ENCODE measurements at regions not wholly inside any gene's neighbourhood (a gene's known extent, or its start where the extent isn't known, plus 50 kb on each side); places are given as distances from the start of the nearest gene placed in this dataset.
A peak's percentile ranks its signal among the peaks of the same experiment; 100 is the strongest.

DNA sequence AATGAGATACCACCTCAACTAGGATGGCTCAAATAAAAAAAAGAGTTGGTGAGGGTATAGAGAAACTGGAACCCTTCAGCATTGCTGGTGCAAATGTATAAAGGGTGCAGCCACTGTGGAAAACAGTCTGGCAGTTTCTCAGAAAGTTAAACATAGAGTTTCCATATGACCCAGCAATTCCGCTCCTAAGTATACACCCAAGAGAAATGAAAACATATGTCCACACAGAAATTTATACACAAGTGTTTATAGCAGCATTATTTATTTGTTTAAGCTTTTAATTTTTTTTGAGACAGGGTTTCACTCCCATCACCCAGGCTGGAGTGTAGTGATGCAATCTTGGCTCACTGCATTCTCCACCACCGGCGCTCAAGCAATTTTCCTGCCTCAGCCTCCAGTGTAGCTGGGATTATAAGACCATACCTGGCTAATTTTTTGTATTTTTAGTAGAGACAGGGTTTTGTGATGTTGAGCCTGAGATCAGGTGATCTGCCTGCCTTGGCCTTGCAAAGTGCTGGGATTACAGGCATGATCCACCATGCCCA lies 118.2 kb upstream of the KIF5B start:
- H3K27me3 ChIP-seq (ENCODE audit: control insufficient read depth in 2 of 2, insufficient read depth in 2 of 2, low read length in 2 of 2), result no peaks in the 10 kb centered on the region
- no peaks in the 10 kb centered on the region for H3K36me3 ChIP-seq (ENCODE audit: control insufficient read depth in 2 of 2, insufficient read depth in 2 of 2, low read length in 2 of 2)
- no peaks in the 10 kb centered on the region for H3K9me3 ChIP-seq (ENCODE audit: control insufficient read depth in 2 of 2, low read length in 2 of 2)
- H3K9ac ChIP-seq (ENCODE audit: low read depth in 1 of 2, low read length in 2 of 2), result no peak overlapping the region
- no peak overlapping the region for H3K27ac ChIP-seq (ENCODE audit: low read depth in 2 of 2, low read length in 2 of 2)
- no peak overlapping the region for H3K4me3 ChIP-seq (ENCODE audit: low read length in 2 of 2)
- H3K4me1 ChIP-seq (ENCODE audit: control insufficient read depth in 2 of 2, insufficient read depth in 2 of 2, low read length in 2 of 2), result peaks cover 0 to 6% of the 10 kb centered on the region in 2 donors

DNA sequence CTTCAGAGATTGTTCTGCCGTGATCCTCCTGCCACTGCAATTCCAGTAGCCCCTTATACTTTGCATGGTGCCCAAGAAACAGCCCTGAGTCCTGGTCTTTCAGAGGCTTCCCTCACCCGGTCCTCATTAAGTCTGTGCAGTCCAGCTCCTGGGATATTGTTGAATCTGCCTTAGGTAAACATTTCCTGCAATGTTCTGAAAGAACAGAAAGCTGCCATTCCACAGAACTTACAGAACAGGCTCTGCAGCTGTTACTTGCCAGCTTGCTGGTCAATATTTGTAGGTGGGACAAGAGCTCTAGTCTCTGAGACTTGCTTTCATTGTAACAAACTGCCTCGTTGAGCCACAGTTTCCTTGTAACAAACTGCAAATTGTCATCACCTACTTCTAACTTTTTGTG lies 115.0 kb upstream of the KIF5B start:
- Histone ChIP-seq H3K27me3 (ENCODE audit: control insufficient read depth in 2 of 2, insufficient read depth in 2 of 2, low read length in 2 of 2) (no peaks in the 10 kb centered on the region), H3K4me1 (ENCODE audit: control insufficient read depth in 2 of 2, insufficient read depth in 2 of 2, low read length in 2 of 2) (peaks cover 0 to 6% of the 10 kb centered on the region in 2 donors), H3K36me3 (ENCODE audit: control insufficient read depth in 2 of 2, insufficient read depth in 2 of 2, low read length in 2 of 2) (no peaks in the 10 kb centered on the region), H3K9me3 (ENCODE audit: control insufficient read depth in 2 of 2, low read length in 2 of 2) (no peaks in the 10 kb centered on the region), H3K27ac (ENCODE audit: low read depth in 2 of 2, low read length in 2 of 2) (peak overlapping the region; percentile 75 to 84), H3K9ac (ENCODE audit: low read depth in 1 of 2, low read length in 2 of 2) (peak overlapping the region; percentile 26 to 52), H3K4me3 (ENCODE audit: low read length in 2 of 2) (peak overlapping the region in 1 of 2 donors; percentile 37)

DNA sequence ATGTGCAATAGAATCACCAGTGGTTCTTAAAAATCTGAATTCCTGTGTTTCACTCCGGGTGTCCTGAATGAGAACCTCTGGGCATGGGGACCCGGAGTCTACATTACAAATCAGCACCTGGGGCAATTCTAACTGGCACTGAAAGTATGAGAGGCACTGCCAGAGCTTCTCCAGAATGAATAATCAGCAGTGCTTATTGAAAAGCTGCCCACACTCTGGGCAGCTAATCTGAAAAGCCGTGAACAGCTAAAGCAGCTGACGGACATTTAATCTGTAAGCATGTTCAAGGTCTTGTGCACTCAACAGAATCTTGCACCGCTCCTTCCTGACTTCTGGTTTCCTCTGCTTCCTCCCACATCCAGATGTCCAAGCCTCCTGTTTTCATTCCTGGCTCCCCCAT lies 113.3 kb upstream of the KIF5B start:
- H3K9ac ChIP-seq (ENCODE audit: low read depth in 1 of 2, low read length in 2 of 2), result no peak overlapping the region
- H3K27ac ChIP-seq (ENCODE audit: low read depth in 2 of 2, low read length in 2 of 2), result no peak overlapping the region
- no peaks in the 10 kb centered on the region for H3K9me3 ChIP-seq (ENCODE audit: control insufficient read depth in 2 of 2, low read length in 2 of 2)
- peaks cover 0 to 6% of the 10 kb centered on the region in 2 donors for H3K4me1 ChIP-seq (ENCODE audit: control insufficient read depth in 2 of 2, insufficient read depth in 2 of 2, low read length in 2 of 2)
- H3K4me3 ChIP-seq (ENCODE audit: low read length in 2 of 2), result no peak overlapping the region
- no peaks in the 10 kb centered on the region for H3K27me3 ChIP-seq (ENCODE audit: control insufficient read depth in 2 of 2, insufficient read depth in 2 of 2, low read length in 2 of 2)
- no peaks in the 10 kb centered on the region for H3K36me3 ChIP-seq (ENCODE audit: control insufficient read depth in 2 of 2, insufficient read depth in 2 of 2, low read length in 2 of 2)

DNA sequence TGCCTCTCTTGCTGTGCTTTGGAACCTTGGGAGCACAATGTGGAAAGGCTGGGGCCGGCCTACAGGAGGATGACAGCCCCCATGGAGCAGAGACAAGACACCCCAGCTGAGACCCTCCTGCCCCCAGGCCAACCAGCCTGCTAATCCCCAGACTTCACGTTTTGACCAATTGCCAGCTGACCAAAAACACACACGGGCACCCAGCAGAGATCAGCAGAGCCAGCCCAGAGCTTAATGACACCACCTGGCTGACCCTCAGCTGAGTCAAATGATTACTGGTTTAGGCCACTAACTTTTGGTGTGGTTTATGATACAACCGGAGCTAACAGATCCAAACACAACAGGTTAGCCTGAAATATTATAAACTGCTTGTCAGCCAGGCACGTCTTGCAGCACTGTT lies 111.2 kb upstream of the KIF5B start:
- Histone ChIP-seq H3K4me3 (ENCODE audit: low read length in 2 of 2) (no peak overlapping the region), H3K9ac (ENCODE audit: low read depth in 1 of 2, low read length in 2 of 2) (no peak overlapping the region), H3K4me1 (ENCODE audit: control insufficient read depth in 2 of 2, insufficient read depth in 2 of 2, low read length in 2 of 2) (peaks cover 7 to 11% of the 10 kb centered on the region in 2 donors), H3K9me3 (ENCODE audit: control insufficient read depth in 2 of 2, low read length in 2 of 2) (no peaks in the 10 kb centered on the region), H3K27ac (ENCODE audit: low read depth in 2 of 2, low read length in 2 of 2) (no peak overlapping the region), H3K36me3 (ENCODE audit: control insufficient read depth in 2 of 2, insufficient read depth in 2 of 2, low read length in 2 of 2) (no peaks in the 10 kb centered on the region), H3K27me3 (ENCODE audit: control insufficient read depth in 2 of 2, insufficient read depth in 2 of 2, low read length in 2 of 2) (no peaks in the 10 kb centered on the region)

DNA sequence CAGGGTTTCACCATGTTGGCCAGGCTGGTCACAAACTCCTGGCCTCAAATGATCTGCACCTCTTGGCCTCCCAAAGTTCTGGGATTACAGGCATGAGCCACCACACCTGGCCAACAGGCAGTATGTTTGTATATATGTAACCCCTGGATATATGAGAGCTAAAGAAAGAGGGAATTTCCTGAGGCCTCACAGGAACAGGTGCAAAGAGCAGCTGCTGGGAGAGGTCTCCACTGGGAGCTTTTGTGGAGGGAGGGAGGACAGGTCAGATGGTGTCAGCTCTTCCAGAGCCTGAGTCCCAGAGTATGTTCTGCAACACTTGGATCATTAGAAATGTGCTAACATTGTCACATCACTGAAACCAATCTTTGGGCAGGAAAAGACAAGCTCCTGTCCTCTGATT lies 110.1 kb upstream of the KIF5B start:
- no peak overlapping the region for H3K4me3 ChIP-seq (ENCODE audit: low read length in 2 of 2)
- no peaks in the 10 kb centered on the region for H3K36me3 ChIP-seq (ENCODE audit: control insufficient read depth in 2 of 2, insufficient read depth in 2 of 2, low read length in 2 of 2)
- H3K9me3 ChIP-seq (ENCODE audit: control insufficient read depth in 2 of 2, low read length in 2 of 2), result no peaks in the 10 kb centered on the region
- H3K4me1 ChIP-seq (ENCODE audit: control insufficient read depth in 2 of 2, insufficient read depth in 2 of 2, low read length in 2 of 2), result peaks cover 7 to 9% of the 10 kb centered on the region in 2 donors
- no peak overlapping the region for H3K27ac ChIP-seq (ENCODE audit: low read depth in 2 of 2, low read length in 2 of 2)
- H3K27me3 ChIP-seq (ENCODE audit: control insufficient read depth in 2 of 2, insufficient read depth in 2 of 2, low read length in 2 of 2), result no peaks in the 10 kb centered on the region
- no peak overlapping the region for H3K9ac ChIP-seq (ENCODE audit: low read depth in 1 of 2, low read length in 2 of 2)

DNA sequence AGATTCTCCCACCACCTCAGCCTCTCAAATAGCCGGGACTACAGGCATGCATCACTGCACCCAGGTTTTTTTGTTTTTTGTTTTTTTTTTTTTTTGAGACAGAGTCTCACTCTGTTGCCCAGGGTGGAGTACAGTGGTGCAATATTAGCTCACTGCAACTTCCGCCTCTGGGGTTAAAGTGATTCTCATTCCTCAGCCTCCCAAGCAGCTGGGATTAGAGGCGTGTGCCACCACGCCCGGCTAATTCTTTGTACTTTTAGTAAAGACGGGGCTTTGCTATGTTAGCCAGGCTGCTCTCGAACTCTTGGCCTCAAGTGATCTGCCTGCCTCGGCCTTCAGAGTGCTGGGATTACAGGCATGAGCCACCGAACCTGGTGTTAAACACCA lies 107.5 kb upstream of the KIF5B start:
- H3K27me3 ChIP-seq (ENCODE audit: control insufficient read depth in 2 of 2, insufficient read depth in 2 of 2, low read length in 2 of 2), result no peaks in the 10 kb centered on the region

DNA sequence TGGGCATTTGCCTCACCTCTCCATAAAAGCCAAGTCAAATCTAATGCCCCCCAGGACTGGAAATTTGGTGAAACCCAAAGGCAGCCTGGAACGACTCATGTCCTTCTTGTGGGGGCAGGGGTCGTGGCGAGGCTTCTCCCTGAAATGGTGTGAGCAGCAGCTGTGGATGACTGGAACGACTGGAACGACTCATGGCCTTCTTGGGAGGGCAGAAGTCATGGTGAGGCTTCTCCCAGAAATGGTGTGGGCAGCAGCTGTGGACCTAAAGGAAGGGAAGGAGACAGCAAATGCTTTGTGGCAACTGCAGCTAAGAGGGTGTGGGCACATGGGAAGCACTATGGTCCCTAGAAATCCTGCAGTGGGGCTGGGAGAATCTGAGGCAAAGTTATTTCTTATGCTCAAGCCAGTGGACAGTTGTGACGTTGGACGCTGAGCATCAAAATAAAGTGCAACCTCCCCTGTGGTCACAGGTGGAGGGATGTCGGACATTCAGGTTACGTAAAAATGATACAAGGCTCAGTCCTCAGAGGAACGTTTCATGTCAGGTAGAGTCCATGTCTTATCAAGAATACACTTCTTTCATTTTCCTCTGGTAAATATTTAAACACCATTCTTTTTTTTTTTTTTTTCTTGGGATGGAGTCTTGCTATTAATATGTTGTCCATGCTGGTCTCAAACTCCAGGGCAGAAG lies 107.0 kb upstream of the KIF5B start:
- H3K27me3 ChIP-seq (ENCODE audit: control insufficient read depth in 2 of 2, insufficient read depth in 2 of 2, low read length in 2 of 2), result no peaks in the 10 kb centered on the region
- H3K4me1 ChIP-seq (ENCODE audit: control insufficient read depth in 2 of 2, insufficient read depth in 2 of 2, low read length in 2 of 2), result peaks cover 6 to 7% of the 10 kb centered on the region in 2 donors
- H3K27ac ChIP-seq (ENCODE audit: low read depth in 2 of 2, low read length in 2 of 2), result peak overlapping the region; percentile 53 to 76
- no peak overlapping the region for H3K9ac ChIP-seq (ENCODE audit: low read depth in 1 of 2, low read length in 2 of 2)
- peak overlapping the region in 1 of 2 donors; percentile 38 for H3K4me3 ChIP-seq (ENCODE audit: low read length in 2 of 2)
- no peaks in the 10 kb centered on the region for H3K9me3 ChIP-seq (ENCODE audit: control insufficient read depth in 2 of 2, low read length in 2 of 2)
- no peaks in the 10 kb centered on the region for H3K36me3 ChIP-seq (ENCODE audit: control insufficient read depth in 2 of 2, insufficient read depth in 2 of 2, low read length in 2 of 2)

More for the DNA sequence above, 107.5 kb upstream of the KIF5B start:
- Histone ChIP-seq H3K27ac (ENCODE audit: low read depth in 2 of 2, low read length in 2 of 2) (peak overlapping the region; percentile 48 to 76), H3K9me3 (ENCODE audit: control insufficient read depth in 2 of 2, low read length in 2 of 2) (no peaks in the 10 kb centered on the region), H3K4me1 (ENCODE audit: control insufficient read depth in 2 of 2, insufficient read depth in 2 of 2, low read length in 2 of 2) (peaks cover 6 to 7% of the 10 kb centered on the region in 2 donors), H3K4me3 (ENCODE audit: low read length in 2 of 2) (no peak overlapping the region), H3K9ac (ENCODE audit: low read depth in 1 of 2, low read length in 2 of 2) (no peak overlapping the region), H3K36me3 (ENCODE audit: control insufficient read depth in 2 of 2, insufficient read depth in 2 of 2, low read length in 2 of 2) (no peaks in the 10 kb centered on the region)

DNA sequence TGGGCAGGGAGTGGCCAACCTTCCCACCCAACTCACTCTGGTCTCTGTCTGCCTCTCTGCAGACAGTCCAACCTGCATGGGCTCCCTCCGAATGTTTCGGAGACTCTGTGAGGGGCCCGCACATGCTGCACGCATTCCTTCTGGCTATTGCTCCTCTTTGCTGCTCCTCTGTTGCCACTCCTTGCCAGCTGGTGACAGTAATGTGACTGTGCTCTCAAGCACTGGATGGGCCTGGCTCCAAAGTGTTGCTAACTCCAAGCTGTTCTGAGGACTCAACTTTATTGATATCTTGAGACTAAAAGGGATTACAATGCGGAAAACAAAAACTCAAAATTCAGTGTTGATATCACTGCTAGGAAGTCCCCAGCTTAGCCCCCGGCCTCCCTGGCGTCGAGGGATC lies 105.4 kb upstream of the KIF5B start:
- H3K27ac ChIP-seq (ENCODE audit: low read depth in 2 of 2, low read length in 2 of 2), result no peak overlapping the region
- H3K36me3 ChIP-seq (ENCODE audit: control insufficient read depth in 2 of 2, insufficient read depth in 2 of 2, low read length in 2 of 2), result no peaks in the 10 kb centered on the region
- no peak overlapping the region for H3K4me3 ChIP-seq (ENCODE audit: low read length in 2 of 2)
- no peaks in the 10 kb centered on the region for H3K27me3 ChIP-seq (ENCODE audit: control insufficient read depth in 2 of 2, insufficient read depth in 2 of 2, low read length in 2 of 2)
- H3K9ac ChIP-seq (ENCODE audit: low read depth in 1 of 2, low read length in 2 of 2), result no peak overlapping the region
- no peaks in the 10 kb centered on the region for H3K9me3 ChIP-seq (ENCODE audit: control insufficient read depth in 2 of 2, low read length in 2 of 2)
- peaks cover 6 to 7% of the 10 kb centered on the region in 2 donors for H3K4me1 ChIP-seq (ENCODE audit: control insufficient read depth in 2 of 2, insufficient read depth in 2 of 2, low read length in 2 of 2)

DNA sequence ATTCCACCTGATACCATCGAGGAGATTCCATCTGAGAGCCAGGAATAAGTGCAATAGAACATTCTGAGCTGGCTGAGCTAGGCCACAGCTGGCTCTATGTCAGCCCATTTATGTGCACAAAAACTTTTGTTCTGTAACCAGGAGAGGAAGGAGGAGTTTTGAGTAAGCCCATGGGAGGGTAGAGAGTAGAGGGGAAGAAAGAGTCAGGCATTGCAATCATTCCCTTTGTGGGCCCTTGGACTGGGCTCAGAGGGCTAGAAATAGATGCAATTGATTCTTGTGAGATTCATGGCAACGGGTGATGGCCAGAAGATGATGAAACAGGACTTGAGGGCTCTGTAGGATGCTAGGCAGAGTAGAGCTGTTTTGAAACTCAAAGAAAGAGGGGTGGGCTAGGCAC lies 104.6 kb upstream of the KIF5B start:
- no peaks in the 10 kb centered on the region for H3K27me3 ChIP-seq (ENCODE audit: control insufficient read depth in 2 of 2, insufficient read depth in 2 of 2, low read length in 2 of 2)
- H3K4me1 ChIP-seq (ENCODE audit: control insufficient read depth in 2 of 2, insufficient read depth in 2 of 2, low read length in 2 of 2), result peaks cover 6 to 7% of the 10 kb centered on the region in 2 donors
- H3K27ac ChIP-seq (ENCODE audit: low read depth in 2 of 2, low read length in 2 of 2), result no peak overlapping the region
- no peaks in the 10 kb centered on the region for H3K36me3 ChIP-seq (ENCODE audit: control insufficient read depth in 2 of 2, insufficient read depth in 2 of 2, low read length in 2 of 2)
- no peak overlapping the region for H3K4me3 ChIP-seq (ENCODE audit: low read length in 2 of 2)
- H3K9ac ChIP-seq (ENCODE audit: low read depth in 1 of 2, low read length in 2 of 2), result no peak overlapping the region
- H3K9me3 ChIP-seq (ENCODE audit: control insufficient read depth in 2 of 2, low read length in 2 of 2), result no peaks in the 10 kb centered on the region

DNA sequence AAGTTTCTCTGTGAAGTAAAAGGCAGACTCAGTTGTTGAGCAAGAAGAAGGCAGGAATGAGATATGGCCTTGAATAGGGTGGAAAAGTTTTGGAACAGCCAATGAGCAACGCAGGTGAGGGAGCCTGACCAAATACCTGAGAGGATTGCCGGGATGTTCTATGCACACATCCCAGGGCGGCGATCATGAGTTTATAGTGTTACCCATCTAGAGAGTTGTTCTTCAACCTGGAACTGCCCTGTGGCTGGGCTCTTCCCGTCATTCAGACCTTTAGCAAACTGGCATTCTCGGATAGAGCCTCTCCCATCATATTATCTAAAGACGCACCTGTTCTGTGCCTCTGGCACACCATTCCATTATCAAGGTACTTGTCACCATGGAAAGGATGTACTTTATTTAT lies 103.0 kb upstream of the KIF5B start:
- Histone ChIP-seq H3K36me3 (ENCODE audit: control insufficient read depth in 2 of 2, insufficient read depth in 2 of 2, low read length in 2 of 2) (no peaks in the 10 kb centered on the region), H3K4me1 (ENCODE audit: control insufficient read depth in 2 of 2, insufficient read depth in 2 of 2, low read length in 2 of 2) (peaks cover 6 to 7% of the 10 kb centered on the region in 2 donors)

More for the DNA sequence above, 103.0 kb upstream of the KIF5B start:
- no peak overlapping the region for H3K9ac ChIP-seq (ENCODE audit: low read depth in 1 of 2, low read length in 2 of 2)
- no peaks in the 10 kb centered on the region for H3K9me3 ChIP-seq (ENCODE audit: control insufficient read depth in 2 of 2, low read length in 2 of 2)
- no peak overlapping the region for H3K27ac ChIP-seq (ENCODE audit: low read depth in 2 of 2, low read length in 2 of 2)
- H3K27me3 ChIP-seq (ENCODE audit: control insufficient read depth in 2 of 2, insufficient read depth in 2 of 2, low read length in 2 of 2), result no peaks in the 10 kb centered on the region
- H3K4me3 ChIP-seq (ENCODE audit: low read length in 2 of 2), result no peak overlapping the region
